Astrocyte (in vitro differentiated cells and primary cell): ENCODE measurements at regions not wholly inside any gene's neighbourhood (a gene's known extent, or its start where the extent isn't known, plus 50 kb on each side); places are given as distances from the start of the nearest gene placed in this dataset.
"Not testable (repeated sequence)": the region's sequence is repeated elsewhere in the genome, so short reads cannot be mapped to it uniquely, and the experiment has no call there.

Source experiments
- CTCF ChIP-seq: IDR thresholded peaks from 2 replicates; pipeline ENCODE4 v1.5.1; 2011; ENCODE audit warnings: low read depth, mild to moderate bottlenecking, inconsistent platforms, low read length, moderate library complexity; ENCODE audit not compliant: insufficient read depth
- EZH2 ChIP-seq: IDR thresholded peaks from 2 replicates; pipeline ENCODE4 v1.6.1; 2012; ENCODE audit warnings: mild to moderate bottlenecking, low read length, inconsistent platforms; ENCODE audit not compliant: insufficient read depth

- not testable (repeated sequence) for TF ChIP-seq CTCF, EZH2
Measured at GRCh38 chr17:16832206-16832605, 139.7 kb downstream of the TNFRSF13B start.
